Retinal pigment epithelial cell (primary cell): ENCODE measurements at regions not wholly inside any gene's neighbourhood (a gene's known extent, or its start where the extent isn't known, plus 50 kb on each side); places are given as distances from the start of the nearest gene placed in this dataset.

ENCODE experiments used
- DNase-seq: peaks from one replicate; pipeline ENCODE4 v3.0.0-alpha.2; 2010; ENCODE audit warnings: low read depth
- H3K4me3 ChIP-seq: 2 replicates; pipeline ENCODE4 v1.5.1; 2011; ENCODE audit warnings: mild to moderate bottlenecking, low read length, control low read depth, moderate library complexity
- TF ChIP-seq, protein P1 (sequence below): conservative IDR thresholded peaks from 2 replicates; pipeline ENCODE4 v1.5.1; 2011; ENCODE audit warnings: low read depth, low read length, control low read depth, inconsistent platforms

DNA sequence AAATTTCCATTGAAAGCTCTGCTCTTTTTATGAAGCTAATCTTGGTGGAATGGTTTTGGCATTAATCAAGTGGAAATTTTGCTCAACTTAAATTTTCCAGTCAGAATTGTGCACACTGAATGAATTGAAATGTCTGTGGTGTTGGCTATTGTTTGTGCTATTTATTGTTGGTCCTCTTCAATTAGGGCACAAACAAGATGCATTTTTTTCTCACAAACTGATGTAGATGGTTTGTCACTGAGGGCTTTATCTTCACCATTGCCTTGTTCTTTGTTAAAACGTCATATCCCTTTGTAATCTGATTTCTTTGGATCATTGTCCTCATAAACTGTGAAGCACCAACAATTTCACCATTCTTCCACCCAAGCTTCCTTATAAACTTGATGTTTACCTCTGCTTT is 152.1 kb upstream of the RHOBTB1 start:
- no peak for DNase-seq
- H3K4me3 ChIP-seq, result no peak overlapping the region
- TF ChIP-seq, protein P1, sequence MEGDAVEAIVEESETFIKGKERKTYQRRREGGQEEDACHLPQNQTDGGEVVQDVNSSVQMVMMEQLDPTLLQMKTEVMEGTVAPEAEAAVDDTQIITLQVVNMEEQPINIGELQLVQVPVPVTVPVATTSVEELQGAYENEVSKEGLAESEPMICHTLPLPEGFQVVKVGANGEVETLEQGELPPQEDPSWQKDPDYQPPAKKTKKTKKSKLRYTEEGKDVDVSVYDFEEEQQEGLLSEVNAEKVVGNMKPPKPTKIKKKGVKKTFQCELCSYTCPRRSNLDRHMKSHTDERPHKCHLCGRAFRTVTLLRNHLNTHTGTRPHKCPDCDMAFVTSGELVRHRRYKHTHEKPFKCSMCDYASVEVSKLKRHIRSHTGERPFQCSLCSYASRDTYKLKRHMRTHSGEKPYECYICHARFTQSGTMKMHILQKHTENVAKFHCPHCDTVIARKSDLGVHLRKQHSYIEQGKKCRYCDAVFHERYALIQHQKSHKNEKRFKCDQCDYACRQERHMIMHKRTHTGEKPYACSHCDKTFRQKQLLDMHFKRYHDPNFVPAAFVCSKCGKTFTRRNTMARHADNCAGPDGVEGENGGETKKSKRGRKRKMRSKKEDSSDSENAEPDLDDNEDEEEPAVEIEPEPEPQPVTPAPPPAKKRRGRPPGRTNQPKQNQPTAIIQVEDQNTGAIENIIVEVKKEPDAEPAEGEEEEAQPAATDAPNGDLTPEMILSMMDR, result no peak

DNA sequence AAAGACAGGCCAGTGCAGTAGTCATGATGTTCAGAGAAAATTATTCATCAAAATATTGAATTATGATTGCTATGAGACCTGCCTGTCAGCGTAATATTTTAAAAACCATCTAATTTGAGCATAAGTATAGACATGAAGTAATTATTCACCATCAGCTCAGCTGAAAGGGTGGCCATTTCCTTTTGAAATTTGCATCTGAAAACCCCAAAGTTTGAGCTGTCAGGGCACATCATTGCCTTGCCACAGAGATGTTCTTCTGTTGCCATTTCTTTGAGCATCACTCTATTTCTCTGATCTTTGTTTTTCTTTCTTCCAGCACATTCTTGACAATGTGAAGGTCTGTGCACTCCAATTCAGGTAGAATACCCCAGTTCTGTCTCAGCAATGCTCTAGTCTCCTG is 147.5 kb upstream of the RHOBTB1 start:
- TF ChIP-seq, protein P1, result no peak
- H3K4me3 ChIP-seq, result no peak overlapping the region
- DNase-seq, result no peak

DNA sequence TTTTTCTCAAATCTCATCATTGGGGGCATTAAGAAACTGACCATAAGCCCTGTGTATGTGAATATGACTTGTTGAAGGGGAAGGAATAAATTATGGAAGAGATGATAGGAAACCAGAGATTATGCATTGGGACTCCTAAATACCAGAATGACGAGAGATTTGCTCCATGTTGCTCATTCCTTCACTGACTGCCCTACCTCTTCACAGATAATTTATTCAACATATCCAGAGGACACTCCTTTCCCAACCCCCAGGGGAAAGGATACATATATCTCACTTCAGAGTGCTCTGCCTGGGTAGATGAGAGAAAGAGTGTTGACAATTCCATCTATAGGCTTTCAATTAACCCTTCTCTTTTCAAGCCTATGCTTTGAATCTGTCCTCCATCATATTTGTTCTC is 145.3 kb upstream of the RHOBTB1 start:
- TF ChIP-seq, protein P1, result no peak

DNA sequence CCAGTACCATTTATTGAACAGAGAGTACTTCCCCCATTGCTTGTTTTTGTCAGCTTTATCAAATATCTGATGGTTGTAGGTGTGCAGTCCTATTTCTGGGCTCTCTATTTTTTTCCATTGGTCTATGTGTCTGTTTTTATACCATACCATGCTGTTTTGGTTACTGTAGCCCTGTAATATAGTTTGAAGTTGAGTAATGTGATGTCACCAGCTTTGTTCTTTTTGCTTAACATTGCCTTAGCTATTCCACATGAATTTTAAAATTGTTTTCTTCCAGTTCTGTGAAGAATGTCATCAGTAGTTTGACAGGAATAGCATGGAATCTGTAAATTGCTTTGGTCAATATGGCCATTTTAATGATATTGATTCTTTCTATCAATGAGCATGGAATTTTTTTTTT is 140.5 kb upstream of the RHOBTB1 start:
- DNase-seq, result no peak
- TF ChIP-seq, protein P1, result no peak
- H3K4me3 ChIP-seq, result no peak overlapping the region

More for the DNA sequence above, 145.3 kb upstream of the RHOBTB1 start:
- no peak overlapping the region for H3K4me3 ChIP-seq
- DNase-seq, result no peak

DNA sequence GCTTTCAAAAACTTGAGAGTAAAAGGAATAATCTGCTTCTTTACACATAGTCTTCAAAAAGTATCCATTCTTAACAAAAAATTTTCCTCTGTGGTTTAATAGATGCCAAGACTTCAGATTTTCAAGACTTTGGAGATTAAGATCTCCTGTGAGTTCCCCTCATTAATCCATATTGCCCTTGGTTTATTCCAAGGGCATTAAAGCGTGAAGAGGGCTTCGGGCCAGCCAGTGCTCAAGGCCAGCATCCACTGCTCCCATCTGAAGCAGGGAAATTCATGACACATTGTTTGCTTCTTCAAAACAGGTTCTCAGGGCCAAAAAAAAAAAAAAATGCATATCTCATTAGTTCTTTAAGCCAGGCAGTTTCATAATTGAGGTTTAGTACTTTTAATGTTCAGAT is 137.3 kb upstream of the RHOBTB1 start:
- peak; percentile 86 for DNase-seq
- TF ChIP-seq, protein P1, result no peak
- no peak overlapping the region for H3K4me3 ChIP-seq

DNA sequence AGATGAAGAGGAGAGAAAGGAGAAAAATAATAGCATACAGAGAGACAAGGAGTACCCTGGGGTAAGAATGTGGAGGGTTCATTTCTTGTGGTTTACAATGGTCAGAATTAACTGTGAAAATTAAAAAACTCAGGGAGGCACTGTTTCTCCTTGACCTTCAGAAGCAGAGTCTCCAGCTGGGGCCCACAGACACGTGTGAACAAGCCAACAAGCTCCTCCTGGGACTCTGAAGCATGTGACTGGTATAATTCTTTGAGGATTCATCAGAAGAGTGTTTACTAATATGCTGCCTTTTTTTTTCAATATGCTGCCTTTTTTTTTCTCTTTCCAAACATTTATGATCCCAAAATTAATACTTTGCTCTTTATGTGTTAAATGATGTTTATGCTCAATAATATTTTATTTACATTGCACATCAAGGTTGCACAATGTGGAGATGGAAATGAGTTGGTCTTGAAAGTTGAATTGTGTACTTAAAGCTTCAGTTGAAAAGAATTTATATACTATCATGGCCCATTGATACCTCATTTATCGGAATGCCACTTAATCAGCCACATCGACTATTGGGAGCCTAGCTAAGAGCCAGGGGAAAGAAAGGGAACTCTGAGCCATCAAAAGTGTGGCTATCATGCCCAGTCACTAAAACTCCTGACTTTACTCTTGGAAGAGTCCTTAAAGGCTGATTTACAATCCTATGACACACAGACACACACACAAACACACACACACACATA is 134.7 kb upstream of the RHOBTB1 start:
- no peak for DNase-seq
- TF ChIP-seq, protein P1, result no peak
- H3K4me3 ChIP-seq, result no peak overlapping the region

DNA sequence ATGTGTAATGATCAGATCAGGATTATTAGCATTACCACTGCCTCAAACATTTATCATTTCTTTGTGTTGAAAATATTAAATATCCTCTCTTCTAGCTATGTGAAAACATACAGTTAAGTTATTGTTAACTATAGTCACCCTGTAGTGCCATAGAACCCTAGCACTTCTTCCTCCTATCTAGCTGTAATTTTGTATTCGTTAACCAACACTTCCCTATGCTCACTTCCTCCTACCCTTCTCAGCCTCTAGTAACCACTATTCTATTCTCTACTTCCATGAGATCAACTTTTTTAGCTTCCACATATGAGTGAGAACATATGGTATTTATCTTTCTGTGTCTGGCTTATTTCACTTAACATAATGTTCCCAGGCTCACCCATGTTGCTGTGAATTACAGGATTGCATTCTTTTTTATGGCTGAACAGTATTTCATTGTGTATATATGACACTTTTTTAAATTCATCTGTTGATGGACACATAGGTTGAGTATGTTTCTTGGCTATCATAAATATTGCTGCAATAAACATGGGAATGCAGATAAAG is 132.7 kb upstream of the RHOBTB1 start:
- no peak for DNase-seq
- H3K4me3 ChIP-seq, result no peak overlapping the region
- TF ChIP-seq, protein P1, result no peak
